Mucosa of rectum (tissue), 2 donors: ENCODE measurements at regions not wholly inside any gene's neighbourhood (a gene's known extent, or its start where the extent isn't known, plus 50 kb on each side); places are given as distances from the start of the nearest gene placed in this dataset.

ENCODE experiments used
- H3K27ac ChIP-seq, 2 donors: one replicate each; pipeline ENCODE4 v1.7.0; 2013; ENCODE audit warnings: inconsistent platforms in 2 of 2, low read depth in 2 of 2, low read length in 2 of 2
- H3K27me3 ChIP-seq, 2 donors: one replicate each; pipeline ENCODE4 v1.7.0; 2013; ENCODE audit warnings: low read length in 2 of 2; ENCODE audit not compliant: control insufficient read depth in 2 of 2, insufficient read depth in 2 of 2
- H3K36me3 ChIP-seq, 2 donors: one replicate each; pipeline ENCODE4 v1.7.0; 2013; ENCODE audit warnings: low read length in 2 of 2; ENCODE audit not compliant: control insufficient read depth in 2 of 2, insufficient read depth in 2 of 2
- H3K4me1 ChIP-seq, 2 donors: one replicate each; pipeline ENCODE4 v1.7.0; 2013; ENCODE audit warnings: low read length in 2 of 2, mild to moderate bottlenecking in 1 of 2; ENCODE audit not compliant: control insufficient read depth in 2 of 2, insufficient read depth in 2 of 2
- H3K4me3 ChIP-seq, 2 donors: one replicate each; pipeline ENCODE4 v1.7.0; 2013; ENCODE audit warnings: low read length in 2 of 2
- H3K9ac ChIP-seq, 2 donors: one replicate each; pipeline ENCODE4 v1.7.0; 2013; ENCODE audit warnings: low read length in 2 of 2, low read depth in 1 of 2, mild to moderate bottlenecking in 1 of 2
- H3K9me3 ChIP-seq, 2 donors: one replicate each; pipeline ENCODE4 v1.7.0; 2013; ENCODE audit warnings: low read length in 2 of 2; ENCODE audit not compliant: control insufficient read depth in 2 of 2
- donor health status: healthy.
- donor health status: Normal muscosa, but diverticular disease.

GRCh38 chr3:180354214-180354613, 247.7 kb upstream of the TTC14 start:
- no peaks in the 10 kb centered on the region for H3K36me3 ChIP-seq
- no peak overlapping the region for H3K4me3 ChIP-seq
- no peak overlapping the region for H3K27ac ChIP-seq
- no peaks in the 10 kb centered on the region for H3K27me3 ChIP-seq
- H3K9me3 ChIP-seq, result peaks cover 0 to 4% of the 10 kb centered on the region in 2 donors
- H3K4me1 ChIP-seq, result no peaks in the 10 kb centered on the region
- no peak overlapping the region for H3K9ac ChIP-seq

GRCh38 chr3:180358179-180358578, 243.8 kb upstream of the TTC14 start:
- Histone ChIP-seq H3K27me3 (no peaks in the 10 kb centered on the region), H3K9ac (no peak overlapping the region), H3K9me3 (peaks cover 0 to 4% of the 10 kb centered on the region in 2 donors), H3K27ac (no peak overlapping the region), H3K36me3 (no peaks in the 10 kb centered on the region), H3K4me1 (no peaks in the 10 kb centered on the region), H3K4me3 (no peak overlapping the region)

GRCh38 chr3:180359061-180359952, 242.7 kb upstream of the TTC14 start:
- Histone ChIP-seq H3K9me3 (peaks cover 0 to 4% of the 10 kb centered on the region in 2 donors), H3K27me3 (no peaks in the 10 kb centered on the region), H3K36me3 (no peaks in the 10 kb centered on the region), H3K27ac (no peak overlapping the region), H3K9ac (no peak overlapping the region), H3K4me3 (no peak overlapping the region), H3K4me1 (no peaks in the 10 kb centered on the region)

- Histone ChIP-seq H3K36me3 (no peaks in the 10 kb centered on the region), H3K27ac (no peak overlapping the region), H3K27me3 (no peaks in the 10 kb centered on the region), H3K4me1 (no peaks in the 10 kb centered on the region), H3K9me3 (peaks cover 0 to 4% of the 10 kb centered on the region in 2 donors), H3K4me3 (no peak overlapping the region), H3K9ac (no peak overlapping the region)
These were observed 242.0 kb upstream of the TTC14 start for GRCh38 chr3:180359953-180360279.

GRCh38 chr3:180362081-180362480, 239.9 kb upstream of the TTC14 start:
- Histone ChIP-seq H3K9me3 (peaks cover 0 to 4% of the 10 kb centered on the region in 2 donors), H3K4me3 (no peak overlapping the region)

GRCh38 chr3:180375831-180376230, 226.1 kb upstream of the TTC14 start:
- H3K36me3 ChIP-seq, result no peaks in the 10 kb centered on the region
- H3K27ac ChIP-seq, result no peak overlapping the region
- no peak overlapping the region for H3K9ac ChIP-seq
- H3K27me3 ChIP-seq, result no peaks in the 10 kb centered on the region
- no peaks in the 10 kb centered on the region for H3K9me3 ChIP-seq
- no peaks in the 10 kb centered on the region for H3K4me1 ChIP-seq
- H3K4me3 ChIP-seq, result no peak overlapping the region

More at GRCh38 chr3:180362081-180362480, 239.9 kb upstream of the TTC14 start:
- no peak overlapping the region for H3K9ac ChIP-seq
- H3K36me3 ChIP-seq, result no peaks in the 10 kb centered on the region
- no peaks in the 10 kb centered on the region for H3K27me3 ChIP-seq
- no peak overlapping the region for H3K27ac ChIP-seq
- no peaks in the 10 kb centered on the region for H3K4me1 ChIP-seq

- Histone ChIP-seq H3K36me3 (no peaks in the 10 kb centered on the region), H3K4me1 (no peaks in the 10 kb centered on the region), H3K9me3 (no peaks in the 10 kb centered on the region), H3K27me3 (no peaks in the 10 kb centered on the region), H3K27ac (no peak overlapping the region), H3K4me3 (no peak overlapping the region), H3K9ac (no peak overlapping the region)
These were observed 223.5 kb upstream of the TTC14 start for GRCh38 chr3:180378496-180378895.

GRCh38 chr3:180382638-180383180, 219.3 kb upstream of the TTC14 start:
- no peaks in the 10 kb centered on the region for H3K9me3 ChIP-seq
- no peaks in the 10 kb centered on the region for H3K27me3 ChIP-seq
- H3K27ac ChIP-seq, result no peak overlapping the region
- no peaks in the 10 kb centered on the region for H3K36me3 ChIP-seq
- no peak overlapping the region for H3K9ac ChIP-seq
- H3K4me3 ChIP-seq, result no peak overlapping the region
- no peaks in the 10 kb centered on the region for H3K4me1 ChIP-seq

GRCh38 chr3:180383332-180384020, 218.5 kb upstream of the TTC14 start:
- no peak overlapping the region for H3K4me3 ChIP-seq
- no peaks in the 10 kb centered on the region for H3K9me3 ChIP-seq
- H3K27me3 ChIP-seq, result no peaks in the 10 kb centered on the region
- H3K9ac ChIP-seq, result no peak overlapping the region
- no peaks in the 10 kb centered on the region for H3K36me3 ChIP-seq
- H3K4me1 ChIP-seq, result no peaks in the 10 kb centered on the region
- H3K27ac ChIP-seq, result no peak overlapping the region

GRCh38 chr3:180390313-180390712, 211.7 kb upstream of the TTC14 start:
- Histone ChIP-seq H3K27me3 (no peaks in the 10 kb centered on the region), H3K36me3 (no peaks in the 10 kb centered on the region), H3K4me3 (no peak overlapping the region), H3K9ac (no peak overlapping the region), H3K9me3 (no peaks in the 10 kb centered on the region), H3K4me1 (no peaks in the 10 kb centered on the region), H3K27ac (no peak overlapping the region)
